ENCODE measurements at regions not wholly inside any gene's neighbourhood (a gene's known extent, or its start where the extent isn't known, plus 50 kb on each side); places are given as distances from the start of the nearest gene placed in this dataset.
"Not testable (repeated sequence)": the region's sequence is repeated elsewhere in the genome, so short reads cannot be mapped to it uniquely, and the experiment has no call there.

DNA sequence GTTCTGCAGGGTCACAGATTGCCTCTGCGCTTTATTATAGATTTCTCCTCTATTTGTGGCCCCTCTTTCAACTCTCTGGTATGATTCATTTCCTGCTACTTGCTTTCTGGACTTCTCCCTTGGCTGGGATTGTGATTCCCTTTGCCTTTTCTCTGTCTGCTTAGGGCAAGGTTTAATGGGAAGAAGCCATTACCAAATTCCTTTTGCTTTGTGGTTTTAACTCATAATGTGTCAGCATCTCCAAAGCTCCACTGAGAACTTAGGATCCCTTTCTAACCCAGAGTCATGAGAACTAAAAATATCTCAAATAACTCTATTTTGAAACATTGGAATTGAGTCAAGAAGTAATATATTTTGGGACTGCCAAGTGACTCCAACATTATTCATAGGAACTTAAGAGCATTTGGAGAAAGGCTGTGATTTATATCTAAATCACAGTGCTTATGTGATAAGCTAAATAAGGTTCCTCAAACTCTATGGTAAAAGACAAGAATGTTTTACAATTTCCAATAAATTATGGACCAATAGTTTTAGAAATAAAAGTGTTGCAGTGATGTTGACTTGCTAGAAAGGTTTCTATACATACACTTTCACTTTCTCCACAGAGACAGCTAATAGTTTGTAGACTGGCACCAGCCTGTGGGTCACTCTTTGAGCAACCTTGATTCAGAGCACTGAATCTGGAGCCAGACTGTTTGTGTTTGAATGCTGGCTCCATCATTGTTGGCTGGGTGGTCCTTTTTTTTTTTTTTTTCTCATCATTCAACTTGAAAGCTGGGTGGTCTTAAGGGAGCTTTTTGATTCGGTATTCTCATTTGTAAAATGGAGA is 93.9 kb downstream of the DACT1 start:
- DNase-seq, result no peak

DNA sequence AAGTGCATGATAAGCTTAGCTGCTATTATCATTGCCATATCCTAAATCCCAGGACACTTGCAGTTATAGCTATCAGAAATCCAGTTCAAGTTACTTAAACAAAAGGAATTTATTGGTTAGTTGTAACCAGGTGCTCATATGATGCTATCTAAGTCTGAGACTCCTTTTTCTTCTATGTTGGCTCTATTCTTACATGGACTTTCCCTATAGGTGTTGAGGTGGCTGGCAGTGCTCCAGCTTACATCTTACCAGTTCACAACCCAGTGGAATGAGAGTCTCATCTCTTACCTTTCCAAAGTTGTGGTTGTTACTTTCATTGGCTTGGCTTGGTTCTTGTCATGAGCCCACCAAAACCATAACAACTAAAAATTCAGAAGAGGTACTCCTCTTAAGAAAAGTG is 94.6 kb downstream of the DACT1 start:
- no peak for DNase-seq

DNA sequence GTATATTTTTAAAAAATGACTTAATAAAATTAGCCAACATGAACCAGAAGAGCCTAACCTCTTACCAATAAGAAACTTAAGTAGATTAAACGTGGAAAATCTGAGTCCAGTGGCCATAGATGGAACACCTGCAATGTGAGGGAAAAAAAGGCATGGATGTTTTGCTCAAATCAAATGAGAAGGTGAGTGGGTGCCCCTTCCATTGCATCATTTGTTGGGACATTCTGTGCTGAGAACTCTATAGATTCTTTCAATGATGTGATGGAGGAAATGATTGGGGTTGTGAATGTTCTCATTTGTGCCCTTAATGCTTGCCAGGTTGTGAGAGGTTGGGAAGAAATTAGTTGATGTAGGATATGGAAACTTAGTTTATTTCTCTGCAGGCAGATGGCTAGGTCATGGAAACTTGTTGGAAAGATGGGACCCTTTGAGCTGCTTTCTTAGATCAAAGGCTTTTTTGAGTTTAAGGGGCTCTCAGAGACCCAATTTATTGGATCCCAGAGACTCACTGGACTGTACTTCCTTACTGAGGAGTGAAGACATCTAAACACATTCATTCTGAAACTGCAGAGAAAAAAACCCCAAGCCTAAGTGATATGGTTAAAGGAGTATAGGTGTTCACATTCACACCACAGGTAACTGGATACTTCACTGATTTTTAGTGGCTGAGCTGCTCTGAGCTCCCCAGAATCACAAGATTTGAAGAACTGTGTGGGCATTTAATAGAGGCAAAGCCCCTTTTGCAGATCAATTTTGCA is 95.9 kb downstream of the DACT1 start:
- DNase-seq, result no peak

DNA sequence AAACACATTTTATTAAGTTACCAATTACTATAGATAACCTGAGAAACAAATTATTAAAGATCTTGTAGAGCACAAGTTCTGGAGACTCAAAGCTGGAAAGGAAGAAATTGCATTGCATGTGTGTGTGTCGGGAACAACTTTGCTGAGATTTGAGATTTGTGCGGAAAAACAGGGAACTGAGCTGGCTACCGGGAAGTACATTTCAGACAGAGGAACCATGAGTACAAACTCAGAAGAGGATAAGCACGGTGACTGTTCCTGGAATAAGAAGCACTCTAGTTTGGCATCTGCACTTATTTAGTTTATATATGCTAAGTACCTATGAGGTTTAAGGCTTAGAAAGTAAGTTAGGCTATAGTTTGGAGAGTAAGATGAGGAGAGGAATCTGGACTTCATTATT is 97.8 kb downstream of the DACT1 start:
- no peak for DNase-seq

DNA sequence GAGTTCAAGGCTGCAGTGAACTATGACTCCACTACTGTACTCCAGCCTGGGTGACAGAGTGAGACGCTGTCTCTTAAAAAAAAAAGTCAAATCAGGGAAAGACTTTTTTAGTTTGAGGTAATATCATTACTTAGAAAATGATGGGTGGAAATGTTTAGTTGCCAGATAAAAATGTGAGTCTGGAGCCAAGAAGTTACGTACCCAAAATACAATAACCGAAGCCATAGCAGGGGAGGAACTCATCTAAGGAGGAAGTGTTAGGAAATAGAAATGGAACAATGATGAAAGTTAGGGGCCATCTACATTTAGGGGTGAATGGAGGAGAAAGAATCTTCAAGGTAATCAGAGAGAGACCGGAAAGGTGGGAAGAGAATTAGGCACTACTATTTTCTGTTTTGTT is 98.8 kb downstream of the DACT1 start:
- no peak for DNase-seq

DNA sequence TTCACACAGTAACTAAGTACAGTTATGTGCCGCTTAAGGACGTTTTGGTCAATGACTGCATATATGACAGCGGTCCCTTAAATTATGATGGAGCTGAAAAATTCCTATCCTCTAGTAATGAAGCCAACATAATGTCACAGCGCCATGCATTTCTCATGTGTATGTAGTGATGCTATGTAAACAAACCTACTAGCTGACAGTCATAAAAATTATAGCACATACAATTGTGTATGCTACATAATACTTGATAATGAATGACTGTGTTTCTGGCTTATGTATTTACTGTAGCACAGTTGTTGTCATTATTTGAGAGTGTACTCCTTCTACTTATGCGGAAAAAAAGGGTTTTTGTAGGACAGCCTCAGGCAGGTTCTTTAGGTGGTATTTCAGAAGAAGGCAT is 99.7 kb downstream of the DACT1 start:
- no peak for DNase-seq

DNA sequence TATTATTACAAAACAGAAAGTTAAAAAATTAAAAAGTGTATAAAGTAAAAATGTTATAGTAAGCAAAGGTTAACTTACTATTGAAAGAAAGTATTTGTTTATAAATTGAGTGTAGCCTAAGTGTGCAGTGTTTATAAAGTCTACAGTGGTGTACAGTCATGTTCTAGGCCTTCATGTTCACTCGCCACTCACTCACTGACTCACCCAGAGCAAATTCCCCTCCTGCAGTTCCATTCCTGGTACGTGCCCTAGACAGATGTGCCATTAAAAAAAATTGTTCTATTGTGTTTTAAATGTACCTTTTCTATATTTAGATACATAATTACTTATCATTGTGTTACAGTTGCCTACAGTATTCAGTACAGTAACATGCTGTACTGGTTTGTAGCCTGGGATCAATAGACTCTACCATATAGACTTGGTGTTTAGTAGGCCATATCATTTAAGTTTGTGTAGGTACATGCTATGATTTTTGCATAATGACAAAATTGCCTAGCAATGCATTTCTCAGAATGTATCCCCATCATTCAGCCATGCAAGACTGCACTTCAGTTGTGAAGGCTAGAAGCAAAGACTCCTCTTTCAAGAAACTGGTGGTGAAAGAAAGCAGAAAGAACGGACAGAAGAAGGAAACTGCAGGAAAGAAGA is 100.6 kb downstream of the DACT1 start:
- DNase-seq, result no peak

DNA sequence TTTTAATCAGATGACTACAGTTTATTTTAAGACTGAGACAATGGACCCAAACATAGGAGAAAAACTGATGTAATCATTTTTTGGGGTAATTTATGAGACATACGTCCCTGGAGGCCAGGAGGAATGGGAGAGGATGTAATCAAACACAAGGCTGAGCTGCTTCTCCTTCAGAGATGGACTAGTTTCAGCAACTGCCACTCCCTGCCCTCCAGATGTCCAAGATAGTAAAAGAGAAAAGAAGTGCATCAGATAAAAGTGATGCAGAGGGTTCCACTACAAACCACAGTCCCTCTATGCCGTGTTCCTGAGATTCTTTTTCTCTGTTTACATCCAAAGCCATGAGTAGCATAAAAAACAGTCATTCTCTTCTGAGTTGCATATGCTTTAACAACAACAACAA is 101.1 kb downstream of the DACT1 start:
- DNase-seq, result no peak

DNA sequence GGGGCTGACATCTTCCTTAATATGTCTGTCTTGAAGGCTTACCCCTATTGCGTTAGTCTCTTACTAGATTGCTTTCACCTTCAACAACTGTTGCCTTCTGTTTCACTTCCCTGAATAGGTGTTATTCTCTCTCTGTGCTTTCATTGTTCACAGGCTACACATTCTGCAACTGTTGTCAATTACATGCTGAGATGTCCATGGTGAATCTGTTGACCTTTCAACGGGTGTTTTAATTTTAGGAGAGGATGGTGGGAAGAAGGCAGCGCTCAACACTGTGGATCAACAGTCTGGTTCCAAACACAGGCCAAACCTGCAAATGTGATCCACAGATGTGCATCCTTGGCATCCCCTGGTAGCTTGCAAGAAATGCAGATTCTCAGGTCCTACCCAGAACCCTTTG is 101.9 kb downstream of the DACT1 start:
- no peak for DNase-seq

DNA sequence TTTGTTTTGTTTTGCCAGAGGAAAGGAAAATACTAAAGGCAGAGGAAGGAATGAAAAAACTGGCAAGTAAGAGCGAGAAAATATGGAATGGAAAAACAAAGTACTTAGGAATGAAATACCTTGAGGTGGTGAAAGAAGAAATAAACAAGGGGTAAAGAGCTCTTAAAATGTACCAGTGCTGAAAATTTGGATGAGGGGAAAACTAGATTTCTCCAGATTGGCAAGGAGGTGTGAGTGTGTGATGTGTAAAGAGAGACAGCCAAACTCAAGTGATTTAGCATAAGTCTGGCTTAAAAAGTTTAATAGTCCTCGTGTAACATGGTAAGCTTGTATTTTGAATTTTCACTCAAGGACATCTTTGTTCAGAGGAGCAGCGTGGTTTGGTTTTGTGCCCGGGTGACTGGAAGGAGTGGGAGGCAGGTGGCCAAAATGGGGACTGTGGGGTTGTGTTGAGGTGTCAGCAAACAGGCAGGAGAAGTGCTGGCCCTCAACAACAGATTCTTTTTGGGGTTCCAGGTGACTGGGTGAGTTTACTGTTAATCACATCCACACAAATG is 102.7 kb downstream of the DACT1 start:
- DNase-seq, result no peak

DNA sequence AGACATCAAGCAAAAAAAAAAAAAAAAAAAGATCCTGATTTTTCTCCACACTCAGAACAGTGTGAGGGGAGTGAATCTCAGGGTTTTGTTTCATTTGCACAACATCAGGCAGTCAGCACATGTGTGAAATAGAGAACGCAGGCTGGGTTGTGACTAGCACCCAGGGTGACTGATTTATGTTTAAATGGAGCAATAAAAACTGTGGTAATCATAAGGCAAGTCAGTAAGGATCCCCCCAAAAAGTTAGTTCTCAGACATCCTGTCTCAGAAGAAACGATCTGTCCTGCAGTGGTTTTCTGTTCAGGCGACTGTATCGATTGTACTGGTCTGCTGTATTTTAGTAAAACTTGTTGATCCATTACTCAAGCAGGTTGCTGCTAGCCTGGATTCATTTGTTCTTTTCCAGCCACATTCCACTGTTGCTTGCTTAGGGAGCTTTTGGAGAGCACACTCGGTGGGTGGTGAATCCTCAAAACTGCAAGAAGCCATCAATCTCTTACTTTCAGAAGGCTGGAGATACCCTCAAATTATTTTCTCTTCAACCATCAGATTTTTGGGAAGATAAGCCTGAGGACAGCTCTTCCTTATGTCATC is 107.1 kb downstream of the DACT1 start:
- DNase-seq, result no peak

DNA sequence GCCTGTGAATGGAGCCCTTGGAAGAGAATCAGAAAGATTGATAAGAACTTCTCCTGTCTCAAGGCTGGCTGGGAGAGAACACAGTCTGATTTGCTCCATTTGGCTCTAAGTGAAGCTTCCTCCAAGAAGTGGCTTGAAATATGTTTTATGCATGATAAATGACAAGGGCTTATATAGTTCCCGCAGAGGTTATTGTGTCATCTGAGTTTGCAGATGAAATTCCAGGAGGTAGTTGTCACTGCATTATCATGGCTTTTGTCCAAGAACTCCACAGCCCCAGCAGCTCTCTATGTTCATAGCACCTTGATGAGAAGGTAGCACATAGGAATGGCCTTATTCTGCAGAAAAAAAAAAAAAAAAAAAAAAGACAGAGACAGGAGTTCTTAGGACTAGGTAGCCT is 108.5 kb downstream of the DACT1 start:
- DNase-seq, result no peak

DNA sequence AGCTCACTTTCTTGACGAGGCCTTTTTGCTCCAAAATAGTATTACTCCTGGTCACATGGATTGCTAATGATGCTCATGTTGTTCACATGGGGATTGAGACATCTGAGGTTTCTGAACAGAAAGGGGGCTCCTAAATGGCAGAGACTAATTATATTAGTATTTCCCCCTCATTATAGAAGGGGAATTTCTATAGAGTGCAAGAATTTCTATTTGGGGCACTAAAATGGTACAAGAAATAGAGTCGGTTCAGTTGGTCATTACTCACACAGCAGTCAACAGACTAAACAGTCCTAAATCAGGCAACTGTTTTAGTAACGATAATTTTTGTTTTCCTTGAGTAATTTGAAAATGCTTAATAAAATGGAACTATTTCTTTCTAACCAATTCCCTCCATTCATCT is 108.9 kb downstream of the DACT1 start:
- DNase-seq, result no peak

DNA sequence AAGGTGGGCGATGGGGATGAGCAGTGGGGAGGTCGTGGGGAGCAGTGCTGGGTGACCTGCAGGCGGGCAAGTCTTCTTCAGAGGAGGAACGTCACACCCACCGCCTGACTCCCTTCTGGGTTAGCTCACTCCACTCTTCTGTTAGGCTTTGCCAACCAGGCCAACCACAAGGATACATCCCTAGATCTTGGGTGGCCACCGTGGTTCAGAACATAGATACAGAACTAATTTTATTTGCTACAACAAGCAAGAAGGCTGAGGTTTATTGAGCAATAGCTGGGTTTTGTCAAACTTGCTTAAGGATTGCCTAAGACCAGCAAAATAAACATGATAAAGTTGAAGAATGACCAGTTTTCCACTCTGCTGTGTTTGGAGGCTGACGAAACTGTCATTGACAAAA is 109.4 kb downstream of the DACT1 start:
- DNase-seq, result no peak

DNA sequence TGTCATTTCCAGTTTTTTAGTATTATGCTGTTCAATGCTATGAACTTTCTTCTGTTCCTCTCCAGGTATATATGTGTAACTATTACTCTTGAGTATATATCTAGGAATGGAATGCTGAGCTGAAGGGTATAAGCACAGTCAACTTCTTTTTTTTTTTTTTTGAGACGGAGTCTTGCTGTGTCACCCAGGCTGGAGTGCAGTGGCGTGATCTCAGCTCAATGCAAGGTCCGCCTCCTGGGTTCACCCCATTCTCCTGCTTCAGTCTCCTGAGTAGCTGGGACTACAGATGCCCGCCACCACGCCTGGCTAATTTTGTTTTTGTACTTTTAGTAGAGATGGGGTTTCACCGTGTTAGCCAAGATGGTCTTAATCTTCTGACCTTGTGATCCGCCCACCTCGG is 110.5 kb downstream of the DACT1 start:
- DNase-seq, result not testable (repeated sequence)

DNA sequence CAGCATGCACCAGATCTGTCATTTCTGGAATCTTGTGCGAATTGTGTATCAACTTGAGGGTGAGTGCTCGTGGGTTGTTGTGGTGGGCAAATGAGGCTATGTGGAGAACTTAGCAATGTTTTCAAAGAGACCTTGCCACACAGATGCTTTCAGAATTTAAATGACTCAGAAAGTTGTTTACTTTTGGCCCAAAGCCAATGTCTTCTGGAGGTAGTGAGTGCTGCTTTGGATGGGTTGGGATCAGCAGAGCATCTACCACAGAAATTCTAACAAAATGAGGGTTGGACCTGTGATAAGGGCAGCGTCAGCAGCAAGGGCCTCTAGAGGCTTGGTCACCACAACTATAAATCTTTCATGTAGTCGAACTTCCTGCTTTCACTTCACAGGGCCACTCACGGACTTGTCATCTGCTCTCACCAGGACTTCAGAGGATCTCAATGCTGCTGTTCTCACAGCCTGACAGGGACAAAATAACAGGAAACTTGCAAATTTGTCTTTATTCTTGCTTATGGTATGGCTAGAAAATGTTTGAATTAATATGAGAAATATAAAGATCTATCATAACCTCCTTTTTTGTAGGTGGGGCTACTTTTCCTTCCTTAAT is 111.4 kb downstream of the DACT1 start:
- no peak for DNase-seq

DNA sequence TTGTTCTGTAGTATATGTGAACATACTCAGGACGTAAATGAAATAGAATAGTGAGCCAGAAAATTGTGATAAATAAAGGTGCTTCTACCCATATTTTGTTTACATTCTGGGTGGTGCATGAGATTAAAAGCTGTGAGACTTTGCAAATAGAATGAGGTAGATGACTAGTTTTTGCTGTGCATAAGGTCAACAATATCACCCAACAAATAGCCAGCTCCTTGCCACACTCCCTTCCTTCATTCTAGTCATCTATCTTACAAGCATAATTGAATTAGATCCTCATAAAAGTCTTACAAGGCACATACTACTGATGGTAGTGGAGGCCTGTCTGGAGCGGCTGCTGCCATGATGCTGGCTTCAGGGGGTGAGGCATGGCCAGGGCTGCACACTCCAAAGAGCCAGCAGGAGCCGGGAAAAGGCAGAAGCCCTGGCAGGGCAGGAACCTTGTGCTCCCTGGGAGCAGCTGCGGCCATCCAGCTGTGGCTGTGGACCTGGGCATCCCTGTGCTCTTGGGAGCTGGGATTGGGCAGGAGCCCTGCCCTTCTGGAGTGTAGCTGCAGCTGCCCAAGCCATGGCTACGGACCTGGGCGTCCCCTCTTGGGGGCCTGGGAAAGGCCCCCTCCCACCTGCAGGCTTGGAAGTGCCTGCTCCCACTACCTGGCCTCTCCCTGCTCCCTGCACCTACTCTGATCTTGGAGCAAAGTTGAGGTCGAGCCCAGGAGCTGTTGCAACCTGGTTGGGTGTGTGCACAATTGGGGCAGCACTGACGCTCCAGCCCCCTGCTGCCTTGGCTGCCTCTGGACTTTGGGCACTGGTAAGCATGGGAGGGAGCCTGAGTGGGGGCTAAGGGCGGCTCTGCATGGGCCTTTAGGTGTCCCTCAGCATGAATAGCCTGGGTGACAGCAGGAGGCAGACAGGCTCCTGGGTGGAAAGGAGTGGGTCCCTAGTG is 112.8 kb downstream of the DACT1 start:
- no peak for DNase-seq

DNA sequence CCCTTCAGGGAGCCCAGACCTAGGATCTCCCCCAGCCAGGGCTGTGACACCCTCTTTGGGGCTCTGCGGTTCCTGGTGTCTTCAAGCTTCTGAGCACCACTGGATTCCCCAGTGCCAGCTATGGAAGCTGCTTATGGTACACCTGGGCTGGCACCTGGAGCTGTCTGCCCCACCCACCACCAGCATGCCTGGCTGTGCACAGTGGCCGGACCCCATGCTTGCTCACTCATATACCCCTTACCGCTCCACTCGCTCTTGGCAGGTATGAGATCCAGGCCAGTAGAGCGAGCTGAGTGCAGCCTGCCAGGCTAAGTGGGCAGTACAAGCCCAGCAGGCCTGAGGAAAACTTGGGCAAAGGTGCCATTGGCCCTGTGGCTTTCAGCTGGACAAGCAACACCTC is 114.0 kb downstream of the DACT1 start:
- DNase-seq, result no peak

DNA sequence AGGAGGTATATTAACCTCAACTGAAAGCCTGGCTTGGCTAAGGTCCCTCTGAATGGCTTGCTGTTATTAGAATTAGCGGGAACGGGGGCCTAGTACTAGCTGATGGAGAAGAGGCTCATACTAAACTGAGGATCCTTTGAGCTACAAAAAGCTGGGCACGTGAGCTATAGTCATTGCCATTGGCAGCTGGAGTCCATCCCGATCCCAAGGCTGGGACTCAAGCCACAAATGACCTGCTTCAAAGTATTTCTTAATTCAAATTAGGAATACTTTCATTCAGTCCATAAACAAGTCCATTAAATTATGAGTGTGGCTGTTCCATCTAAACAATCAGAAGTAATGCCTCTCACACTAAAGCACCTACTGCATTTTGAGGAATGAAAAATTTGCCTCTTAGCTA is 114.5 kb downstream of the DACT1 start:
- no peak for DNase-seq

DNA sequence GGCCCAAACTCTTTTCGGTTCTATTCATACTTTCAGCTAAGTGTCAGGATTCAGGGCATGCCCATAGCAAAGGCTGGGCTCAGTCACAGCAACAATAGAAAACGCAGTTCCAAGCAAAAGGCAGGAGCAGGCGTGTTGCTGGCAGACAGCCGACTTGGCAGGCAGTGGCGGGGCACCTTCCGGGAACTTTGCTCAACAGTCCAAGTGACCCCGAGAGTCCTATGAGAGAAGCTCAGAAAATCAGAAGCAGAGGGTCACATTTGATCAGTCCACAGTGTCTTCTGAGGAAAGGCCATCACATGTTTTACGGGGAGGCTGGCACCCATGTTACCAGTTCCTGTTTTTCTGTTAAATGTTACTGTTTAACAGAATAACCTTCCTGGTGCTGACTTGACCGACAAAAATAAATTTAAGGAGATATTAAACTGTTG is 115.0 kb downstream of the DACT1 start:
- DNase-seq, result no peak
